Erythroblast (primary cell): ENCODE measurements at regions not wholly inside any gene's neighbourhood (a gene's known extent, or its start where the extent isn't known, plus 50 kb on each side); places are given as distances from the start of the nearest gene placed in this dataset.

Source experiments
- DNase-seq, 2 experiments: peaks; one replicate each; lab custom pipeline; 2025; lab: John Stamatoyannopoulos, UW
- GATA1 ChIP-seq: IDR thresholded peaks from 2 replicates; pipeline ENCODE4 v1.6.1; 2011; ENCODE audit warnings: low read depth, mild to moderate bottlenecking, control low read depth, low read length, moderate library complexity
- POLR2A ChIP-seq: IDR thresholded peaks from 2 replicates; pipeline ENCODE4 v1.6.1; 2011; ENCODE audit warnings: mild to moderate bottlenecking, low read length

DNA sequence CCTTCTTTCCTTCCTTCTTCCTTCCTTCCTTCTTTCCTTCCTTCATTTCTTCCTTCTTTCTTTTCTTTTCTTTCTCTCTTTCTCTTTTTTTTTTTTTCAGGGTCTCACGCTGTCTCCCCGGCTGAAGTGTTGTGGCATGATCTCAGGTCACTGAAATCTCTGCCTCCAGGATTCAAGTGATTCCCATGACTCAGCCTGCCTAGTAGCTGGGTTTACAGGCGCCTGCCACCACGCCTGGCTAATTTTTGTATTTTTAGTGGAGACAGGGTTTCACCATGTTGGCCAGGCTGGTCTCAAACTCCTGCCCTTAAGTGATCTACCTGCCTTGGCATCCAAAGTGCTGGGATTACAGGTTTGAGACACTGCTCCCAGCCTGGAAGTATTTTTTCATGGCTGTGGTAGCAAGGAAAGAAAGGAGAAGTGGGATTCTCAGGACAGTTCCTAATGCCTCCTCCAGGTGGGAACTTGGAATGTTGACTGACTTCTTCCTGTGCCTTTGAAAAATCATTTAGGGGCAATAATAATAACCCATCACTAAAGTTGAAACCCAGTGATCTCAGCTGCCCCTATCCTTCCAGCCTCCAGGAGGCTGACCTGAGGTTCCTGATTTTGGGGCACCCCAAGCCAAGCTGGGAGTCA lies 89.3 kb upstream of the CELF4 start:
- TF ChIP-seq POLR2A (no peak), GATA1 (no peak)
- DNase-seq: no peak

DNA sequence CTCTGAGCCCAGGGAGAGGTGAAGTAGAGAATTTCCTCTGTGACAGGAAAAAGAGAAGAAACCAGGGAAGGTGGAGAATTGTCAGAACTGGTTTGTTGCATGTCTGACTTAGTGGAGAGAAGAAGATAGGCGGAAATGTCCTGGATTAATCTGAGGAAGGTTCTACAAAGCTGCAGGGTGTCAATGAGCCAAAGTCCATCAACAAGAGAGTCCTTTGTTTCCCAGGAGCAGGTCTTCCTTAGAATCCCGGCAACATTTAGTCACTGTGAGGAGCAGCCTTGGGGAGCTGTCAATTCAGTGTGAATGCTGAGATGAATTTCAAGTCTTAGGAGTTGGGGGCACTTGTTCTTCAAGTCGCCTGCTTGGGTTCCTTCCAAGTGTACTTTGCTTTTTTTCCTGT lies 88.4 kb upstream of the CELF4 start:
- TF ChIP-seq GATA1 (no peak), POLR2A (no peak)
- no peak for DNase-seq

DNA sequence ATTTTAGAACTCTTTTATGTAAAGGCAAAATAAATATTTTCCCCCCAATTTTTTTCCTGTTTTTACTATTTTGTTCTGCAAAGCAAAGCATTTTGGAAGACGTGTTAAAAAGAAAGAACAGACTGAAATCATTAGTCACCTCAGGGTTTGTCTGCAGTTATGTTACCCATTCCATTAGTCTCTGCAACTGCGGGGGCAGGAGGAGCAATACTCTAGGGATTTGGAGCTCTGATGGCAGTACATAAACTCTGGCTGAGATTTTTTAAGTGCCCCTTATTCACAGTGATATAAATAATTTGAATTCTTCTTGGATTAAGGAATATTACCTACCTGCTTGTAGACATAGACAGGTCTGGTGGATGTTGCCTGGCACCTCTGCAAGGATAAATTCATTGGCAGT lies 88.0 kb upstream of the CELF4 start:
- no peak for DNase-seq
- TF ChIP-seq GATA1 (no peak), POLR2A (no peak)

DNA sequence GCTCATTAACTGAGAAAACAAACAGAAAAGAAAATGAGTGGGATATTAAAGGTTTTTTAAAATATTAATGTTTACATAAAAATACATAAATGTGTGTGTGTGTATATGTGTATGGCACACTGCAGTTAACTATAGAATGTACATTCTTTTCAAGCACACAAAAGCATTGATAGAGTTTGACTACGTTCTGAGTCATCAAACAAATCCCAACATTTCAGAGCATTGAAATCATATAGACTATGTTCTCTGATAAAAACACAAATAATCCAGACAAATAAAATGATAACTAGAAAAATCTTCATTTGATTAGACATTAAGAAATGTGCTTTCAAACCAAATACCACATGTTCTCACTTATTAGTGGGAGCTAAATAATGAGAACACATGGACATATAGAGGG lies 84.3 kb upstream of the CELF4 start:
- DNase-seq: no peak
- TF ChIP-seq POLR2A (no peak), GATA1 (no peak)

DNA sequence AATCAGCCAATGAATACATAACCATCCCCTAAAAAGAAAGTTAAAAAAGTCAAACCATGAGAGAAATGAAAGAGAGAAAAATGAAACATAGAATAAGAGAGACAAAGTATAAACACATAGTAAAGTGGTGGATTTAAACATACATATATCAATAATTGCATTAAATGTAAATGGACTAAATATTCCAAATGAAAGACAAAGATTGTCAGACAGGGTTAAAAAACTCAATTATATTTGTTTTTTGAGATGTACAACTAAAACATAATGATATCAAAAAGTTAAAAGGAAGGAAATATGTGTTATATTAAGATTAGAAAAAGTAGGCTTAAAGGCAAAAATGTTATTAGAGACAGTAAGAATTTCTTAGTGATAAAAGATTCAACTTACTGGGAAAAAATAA lies 83.8 kb upstream of the CELF4 start:
- TF ChIP-seq POLR2A (no peak), GATA1 (no peak)

DNA sequence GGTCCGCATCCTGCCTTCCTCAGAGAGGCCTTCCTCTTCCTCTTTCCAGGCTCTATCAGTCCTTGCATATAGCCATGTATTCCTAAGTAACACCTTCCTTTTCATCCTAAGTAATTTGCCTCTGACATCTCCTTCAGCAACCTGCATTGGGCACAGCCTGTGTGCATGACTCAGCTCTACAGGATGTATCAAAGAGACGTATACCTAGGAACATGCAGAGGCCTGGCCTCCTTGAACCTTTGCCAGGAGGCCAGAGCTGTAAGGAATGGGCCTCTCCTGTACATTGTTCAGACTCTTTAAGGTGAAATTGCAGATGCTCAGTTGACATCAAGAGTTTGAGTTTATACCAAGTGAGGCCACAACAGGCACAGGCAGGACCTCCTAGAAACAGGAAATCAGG lies 76.0 kb upstream of the CELF4 start:
- DNase-seq: no peak
- TF ChIP-seq POLR2A: no peak
- no peak for TF ChIP-seq GATA1

More for the DNA sequence above, 83.8 kb upstream of the CELF4 start:
- no peak for DNase-seq

DNA sequence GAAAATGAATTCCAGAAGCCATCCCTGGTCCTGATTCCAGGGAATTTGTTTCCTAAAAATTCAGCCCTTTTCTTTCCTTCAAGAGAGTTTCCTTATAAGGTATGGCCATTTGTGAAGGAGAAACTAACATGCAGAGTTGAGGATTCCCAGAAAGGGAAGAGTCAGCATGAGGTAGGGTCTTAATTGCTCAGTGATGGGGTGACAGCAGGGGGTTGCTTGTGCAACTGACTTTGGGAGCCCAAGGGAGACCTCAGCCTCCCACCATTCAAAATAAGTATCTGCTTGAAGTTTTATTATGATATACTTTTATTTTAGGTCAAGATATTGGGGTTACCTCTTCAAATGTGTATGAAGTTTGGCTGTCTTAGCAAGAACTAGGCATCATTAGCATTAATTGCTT lies 74.9 kb upstream of the CELF4 start:
- TF ChIP-seq GATA1 (no peak), POLR2A (no peak)
- no peak for DNase-seq

DNA sequence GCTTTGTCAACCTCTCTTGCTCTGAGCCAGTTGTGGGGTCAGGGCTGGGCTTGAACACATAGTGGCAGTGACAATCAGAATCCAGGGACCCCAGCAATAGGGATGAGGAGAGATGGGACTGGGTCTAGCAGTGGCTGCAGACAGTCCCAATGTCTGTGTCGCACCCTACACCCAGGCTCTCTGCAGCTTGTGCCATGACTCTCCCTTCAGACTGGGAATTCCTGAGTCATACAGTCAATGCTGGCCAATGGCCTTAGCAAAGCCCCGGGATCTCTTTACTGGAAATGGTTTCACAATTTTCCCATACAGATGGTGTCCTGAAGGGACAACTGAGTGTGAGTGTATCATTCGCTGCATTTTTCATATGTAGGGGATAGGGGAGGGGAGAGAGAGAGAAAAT lies 74.2 kb upstream of the CELF4 start:
- no peak for TF ChIP-seq GATA1
- no peak for DNase-seq

DNA sequence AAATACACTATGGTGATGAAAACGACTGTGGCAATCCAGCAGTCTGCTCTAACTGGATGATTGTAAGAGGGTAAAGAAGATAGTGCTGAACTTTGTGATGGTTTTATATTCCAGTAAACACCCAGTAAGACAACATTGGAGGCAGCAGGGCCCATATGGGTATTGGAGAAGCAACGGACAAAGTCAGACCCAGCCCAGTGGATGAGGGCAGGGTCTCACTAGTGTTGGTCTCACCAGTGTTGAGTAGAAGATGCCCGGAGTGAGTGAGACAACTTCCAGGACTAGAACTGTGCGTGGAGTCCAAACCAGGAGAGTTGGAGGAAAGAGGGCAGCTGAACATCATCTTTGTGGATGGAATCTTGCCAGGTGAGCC lies 71.9 kb upstream of the CELF4 start:
- TF ChIP-seq GATA1: no peak
- TF ChIP-seq POLR2A: no peak
- no peak for DNase-seq

DNA sequence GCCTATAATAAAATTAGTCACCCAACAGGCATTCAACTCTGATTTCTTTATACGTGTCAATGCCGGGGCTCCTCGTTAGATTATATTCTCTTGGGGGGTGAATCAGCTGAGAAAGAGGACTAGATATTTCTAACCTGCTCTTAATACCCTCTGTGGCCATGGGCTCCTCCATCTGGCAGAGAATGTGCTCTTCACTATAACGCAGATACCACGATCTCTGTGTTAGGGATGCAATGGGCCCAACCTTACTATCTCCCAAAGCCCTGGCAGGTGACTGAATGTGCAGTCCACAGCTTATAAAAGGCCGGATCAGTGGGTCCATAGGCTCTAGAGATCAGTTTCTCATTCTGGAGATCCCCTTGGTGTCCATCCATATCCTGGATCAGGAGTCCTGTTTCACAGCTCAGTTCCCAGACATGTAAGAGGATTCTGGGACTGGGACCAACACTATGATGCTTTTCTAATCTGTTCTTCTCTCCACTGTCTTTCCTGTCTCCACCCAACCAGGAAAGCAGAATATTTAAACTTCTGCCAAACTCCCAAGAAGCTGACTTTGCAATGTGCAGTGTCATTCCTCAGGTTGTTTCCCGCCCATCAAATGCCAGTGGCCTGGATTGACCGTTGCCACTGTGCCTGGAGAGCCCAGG lies 71.4 kb upstream of the CELF4 start:
- DNase-seq: no peak
- TF ChIP-seq POLR2A (no peak), GATA1 (no peak)

DNA sequence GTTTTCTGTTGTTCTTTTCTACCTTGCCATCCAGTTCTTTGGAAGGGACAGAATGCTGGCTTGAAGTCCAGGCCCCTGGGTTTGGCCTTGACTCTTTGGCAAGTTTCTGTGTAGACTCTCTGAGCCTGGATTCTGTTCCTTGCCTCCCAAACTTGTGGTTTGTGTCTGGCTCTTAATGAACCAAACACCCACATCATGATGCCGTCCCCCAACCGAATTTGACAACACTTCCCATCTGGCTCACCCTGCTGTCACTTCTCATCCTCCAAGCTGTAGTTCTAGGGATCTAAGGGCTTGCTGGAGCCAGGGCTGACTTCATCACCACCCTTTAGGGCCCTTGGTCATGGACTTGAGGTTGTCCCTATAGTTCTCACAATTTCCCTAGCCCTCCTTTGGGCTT lies 68.9 kb upstream of the CELF4 start:
- no peak for DNase-seq
- no peak for TF ChIP-seq POLR2A

DNA sequence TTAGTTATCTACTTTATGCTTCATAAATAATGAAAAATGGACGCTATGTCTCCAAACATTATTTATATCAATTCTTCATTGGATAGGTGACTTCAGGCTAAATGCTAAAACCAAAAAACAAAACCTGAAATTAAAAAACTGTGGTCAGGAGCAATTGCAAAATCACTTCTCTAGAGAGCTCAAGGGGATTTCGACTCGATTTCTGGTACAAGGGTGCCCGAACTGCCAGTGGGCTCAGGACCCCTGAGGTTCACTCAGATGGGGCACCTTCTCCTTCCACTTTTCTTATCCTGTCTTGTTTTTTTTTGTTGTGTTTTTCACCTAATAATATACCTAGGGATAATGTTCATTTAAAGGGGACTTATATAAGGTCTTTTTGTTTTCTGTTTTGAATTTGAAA lies 65.8 kb upstream of the CELF4 start:
- DNase-seq: no peak
- TF ChIP-seq GATA1 (no peak), POLR2A (no peak)

DNA sequence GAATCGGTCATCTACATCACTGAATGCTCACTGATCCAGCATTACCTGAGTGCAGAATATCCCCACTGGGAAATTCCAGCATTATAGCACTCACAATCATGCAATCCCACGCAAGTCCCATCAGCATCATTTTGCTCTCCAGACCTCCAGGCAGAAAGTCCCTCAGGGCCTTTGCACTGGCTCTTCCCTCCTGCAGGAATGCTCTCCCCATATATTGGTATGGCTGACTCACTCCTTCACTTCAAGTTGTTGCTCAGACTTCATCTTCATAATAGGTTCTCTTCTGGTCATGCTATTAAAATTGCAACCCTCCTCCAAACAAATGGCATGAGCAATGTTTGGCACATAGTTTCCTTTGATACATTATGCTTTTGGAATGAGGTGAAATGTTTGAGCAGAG lies 64.7 kb upstream of the CELF4 start:
- DNase-seq: no peak
- no peak for TF ChIP-seq POLR2A

DNA sequence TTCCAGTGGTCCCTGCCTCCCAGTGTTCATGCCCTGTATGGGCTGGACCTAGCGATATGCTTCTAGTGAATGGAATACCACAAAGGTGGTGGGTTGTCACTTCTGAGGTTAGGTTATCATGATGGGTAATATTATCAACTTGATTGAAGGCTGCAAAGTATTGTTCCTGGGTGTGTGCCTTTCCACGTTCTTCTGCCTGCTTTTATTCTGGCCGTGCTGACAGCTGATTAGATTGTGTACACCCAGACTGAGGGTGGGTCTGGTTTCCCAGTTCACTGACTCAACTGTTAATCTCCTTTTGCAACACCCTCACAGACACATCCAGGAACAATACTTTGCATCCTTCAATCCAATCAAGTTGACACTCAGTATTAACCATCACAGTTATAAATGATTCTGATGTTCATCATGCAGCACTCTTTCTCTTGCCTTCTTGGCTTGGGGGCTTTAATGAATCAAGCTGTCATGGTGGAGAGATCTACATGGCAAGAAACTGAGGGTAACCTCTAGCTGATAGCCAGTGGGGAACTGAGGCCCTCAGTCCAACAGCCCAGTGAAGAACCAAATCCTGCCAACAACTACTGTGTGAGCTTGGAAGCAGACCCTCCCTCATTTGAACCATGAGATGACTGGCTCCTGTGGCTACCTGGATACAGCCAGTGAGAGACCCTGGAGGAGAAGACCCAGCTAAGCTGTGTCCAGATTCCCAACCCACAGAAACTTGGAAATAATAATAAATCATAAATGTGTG lies 63.0 kb upstream of the CELF4 start:
- no peak for DNase-seq
- TF ChIP-seq GATA1 (no peak), POLR2A (no peak)

DNA sequence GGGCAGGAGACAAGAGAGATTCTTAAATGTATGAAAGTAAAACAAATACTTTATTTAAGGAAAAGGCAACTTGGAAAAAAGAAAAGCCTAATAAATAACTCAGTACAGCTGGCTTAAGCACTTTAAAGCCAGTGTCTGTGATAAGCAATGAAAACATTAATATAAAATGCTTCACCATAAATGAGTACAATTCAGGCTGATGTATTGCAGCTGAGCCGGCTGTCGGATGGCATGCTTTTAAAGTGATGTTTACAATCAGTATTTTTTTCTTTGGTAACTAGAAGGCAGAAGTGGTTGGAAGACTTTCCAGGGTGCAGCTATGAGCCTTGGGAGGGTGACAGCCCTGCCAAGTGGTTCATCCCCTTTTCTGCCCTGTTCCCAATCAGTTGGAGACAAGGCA lies 58.7 kb upstream of the CELF4 start:
- no peak for TF ChIP-seq POLR2A
- TF ChIP-seq GATA1: no peak
- no peak for DNase-seq
